Activated CD4-positive, alpha-beta T cell treated with anti-CD3 and anti-CD28 coated beads, Interleukin-10, Interleukin-2, amounts not matched to agents 100 ng/mL and 50 ng/mL, durations not matched to agents 16 hours and 8 hours (primary cell): ENCODE measurements at regions not wholly inside any gene's neighbourhood (a gene's known extent, or its start where the extent isn't known, plus 50 kb on each side); places are given as distances from the start of the nearest gene placed in this dataset.

Experiments used
- DNase-seq: peaks from one replicate; pipeline ENCODE4 v3.0.0-alpha.2; 2020

DNA sequence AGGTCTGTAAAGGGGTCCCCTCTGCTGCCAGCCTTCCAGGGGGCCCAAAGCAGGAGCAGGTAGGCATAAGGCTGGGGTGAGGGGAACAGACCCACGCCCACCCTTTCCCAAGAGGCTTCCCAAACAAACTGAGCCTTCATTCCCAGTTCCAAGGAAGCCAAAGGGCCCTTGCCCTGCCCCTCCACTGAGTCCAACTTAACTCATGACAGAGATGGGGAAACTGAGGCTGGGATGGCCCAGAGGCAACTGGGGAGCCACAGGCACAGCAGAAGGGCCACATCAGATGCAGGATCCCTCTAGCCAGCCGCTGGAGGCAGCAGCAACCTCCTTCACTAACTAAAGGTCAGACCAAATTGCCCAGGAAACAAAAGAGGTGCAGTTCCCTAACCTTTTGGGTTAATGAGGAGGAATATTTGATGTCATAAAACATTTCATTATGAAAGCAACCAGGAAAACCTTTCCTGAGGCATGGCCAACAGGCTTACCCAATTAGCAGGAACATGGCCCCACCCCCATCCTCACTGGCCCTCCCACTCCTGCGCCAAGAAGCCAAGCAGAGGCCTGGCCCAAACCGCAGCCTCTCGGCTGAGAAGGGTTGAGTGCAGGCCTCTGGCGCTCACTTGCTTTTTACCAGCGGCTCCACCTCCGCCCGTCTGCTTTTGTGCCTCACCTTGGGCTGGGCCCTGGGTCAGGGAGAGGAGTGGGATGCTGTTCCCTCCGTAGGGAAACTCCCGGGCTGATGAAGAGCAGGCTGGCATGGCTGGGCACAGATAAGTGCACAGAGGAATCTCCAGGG is 293.5 kb upstream of the RTL1 start:
- no peak for DNase-seq

DNA sequence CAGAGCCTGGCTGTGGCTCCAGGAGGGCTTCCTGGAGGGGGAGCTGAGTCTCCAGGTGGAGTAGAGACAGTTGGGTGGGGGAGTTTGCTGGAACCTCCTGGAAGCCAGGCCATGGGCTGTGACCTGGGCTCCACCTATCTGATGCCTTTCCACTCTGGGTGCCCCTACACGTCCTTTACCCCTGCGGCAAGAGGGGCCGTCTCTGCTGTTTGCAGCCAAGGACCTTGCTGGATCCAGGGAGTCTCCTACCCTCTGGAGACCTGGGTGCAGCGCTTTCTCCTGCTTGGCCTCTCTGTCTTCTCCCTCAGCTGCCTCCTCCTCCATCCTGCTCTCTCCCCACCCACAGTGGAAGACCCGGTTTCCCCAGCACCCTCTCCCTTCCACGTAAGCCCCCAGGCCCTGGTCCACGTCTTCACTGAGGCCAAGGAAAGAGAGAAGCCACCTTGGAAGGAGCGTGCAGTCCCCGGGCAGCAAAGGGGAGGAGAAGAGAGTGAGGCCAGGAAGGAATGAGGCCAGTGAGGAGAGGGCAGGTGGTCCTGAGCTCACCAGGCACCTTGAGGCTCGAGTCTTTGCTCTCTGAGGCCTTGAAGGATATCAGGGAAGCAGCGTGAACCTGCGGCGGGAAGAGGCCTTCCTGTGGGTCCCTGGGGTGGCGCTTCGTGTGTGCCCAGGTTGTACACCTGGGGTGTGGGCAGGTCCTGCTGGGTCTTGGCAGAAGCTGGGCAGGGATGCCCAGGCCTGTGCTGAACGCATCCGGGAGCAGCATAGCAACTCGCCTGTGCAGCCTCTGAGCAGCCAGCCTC is 294.3 kb upstream of the RTL1 start:
- no peak for DNase-seq

DNA sequence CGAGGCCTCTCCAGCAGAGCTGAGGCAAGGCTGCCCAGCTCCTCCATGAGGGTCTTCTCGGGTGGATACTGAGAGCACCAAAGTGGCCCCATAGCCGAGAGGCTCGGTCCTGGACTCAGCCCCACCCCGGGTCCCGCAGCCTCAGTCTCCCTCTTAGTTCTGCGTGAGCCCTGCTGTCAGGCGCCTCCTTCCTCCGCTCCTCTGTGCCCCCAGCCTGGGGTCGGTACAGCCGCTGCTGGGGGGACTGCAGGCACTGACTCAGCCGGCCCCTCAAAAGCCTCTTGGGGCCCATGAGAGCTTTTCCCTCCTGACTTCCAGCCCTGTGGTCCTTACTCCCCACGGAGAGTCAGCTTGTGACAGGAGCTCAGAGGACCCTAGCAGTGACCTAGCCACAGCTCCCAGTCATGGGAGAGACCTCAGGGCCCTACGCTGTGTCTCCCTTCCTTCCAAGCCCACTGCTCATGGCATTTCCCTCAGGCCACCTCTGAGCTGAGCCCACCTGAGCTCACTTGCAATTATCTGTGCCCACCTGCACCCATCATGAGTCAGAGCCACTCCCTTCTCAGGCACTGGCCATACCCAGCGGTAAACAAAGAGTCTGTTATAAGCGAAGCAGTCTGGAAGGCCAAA is 295.0 kb upstream of the RTL1 start:
- no peak for DNase-seq

DNA sequence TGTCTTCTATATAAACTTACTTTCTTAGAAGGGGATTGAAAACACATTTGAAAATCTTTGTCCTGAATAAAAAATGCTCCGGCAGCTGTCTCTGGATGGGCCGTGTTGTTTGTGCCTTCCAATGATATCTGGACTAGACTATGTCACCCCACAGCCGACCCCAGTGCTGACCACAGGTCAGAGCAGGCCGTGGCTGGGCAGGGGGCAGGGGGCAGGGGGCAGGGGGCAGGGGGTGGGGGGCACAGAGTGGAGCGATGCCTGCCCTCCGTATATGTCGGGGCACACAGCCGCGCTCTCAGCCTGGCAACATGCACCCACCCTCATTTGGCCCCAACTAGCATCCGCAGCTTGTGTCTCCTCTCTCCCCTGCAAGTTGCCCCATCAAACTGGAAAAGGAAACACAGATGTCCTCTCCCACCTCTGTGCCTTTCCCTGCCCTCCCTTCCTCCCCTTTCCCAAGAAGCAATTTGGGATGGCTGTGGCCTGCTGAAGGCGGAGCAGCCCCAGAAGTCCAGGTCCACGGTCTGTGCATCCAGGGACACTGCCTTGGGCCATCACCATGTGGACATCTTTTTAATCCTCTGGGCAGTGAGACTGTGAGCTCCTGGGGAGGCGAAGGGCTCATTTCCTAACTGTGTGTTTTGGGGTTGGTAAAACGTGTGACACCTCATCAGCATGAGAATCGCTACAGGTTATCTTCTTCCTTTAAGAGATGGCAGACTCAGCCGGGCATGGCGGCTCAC is 295.7 kb upstream of the RTL1 start:
- DNase-seq, result no peak

DNA sequence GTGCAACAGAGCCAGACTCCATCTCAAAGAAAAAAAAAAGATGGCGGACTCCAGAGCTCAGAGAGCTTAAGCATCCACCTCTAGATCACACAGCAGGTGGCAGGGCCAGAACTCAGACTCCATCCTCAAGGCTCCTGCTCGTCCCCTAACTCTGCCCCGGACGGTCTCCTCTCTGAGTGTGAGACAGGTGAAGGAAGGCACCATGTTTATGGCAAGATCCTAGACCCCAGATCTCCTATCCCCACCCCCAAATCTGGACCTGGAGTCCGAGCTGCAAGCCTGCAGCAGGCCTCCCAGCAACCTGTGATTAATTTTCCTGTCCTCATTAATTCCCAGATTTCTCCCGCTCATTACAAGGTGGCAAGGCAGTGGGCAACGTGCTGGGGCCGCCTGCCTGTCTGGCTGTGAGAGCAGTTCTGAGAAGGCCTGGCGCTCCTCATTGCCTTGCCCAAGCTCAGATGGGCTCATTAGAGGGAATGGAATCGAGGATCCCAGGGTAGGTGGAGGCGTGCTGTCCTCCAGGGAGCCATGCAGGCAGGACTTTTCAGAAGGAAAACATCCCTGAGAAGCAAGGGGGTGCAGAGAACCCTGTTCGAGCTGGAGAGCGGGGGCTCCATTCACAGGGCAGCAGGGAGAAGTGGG is 296.6 kb upstream of the RTL1 start:
- no peak for DNase-seq

DNA sequence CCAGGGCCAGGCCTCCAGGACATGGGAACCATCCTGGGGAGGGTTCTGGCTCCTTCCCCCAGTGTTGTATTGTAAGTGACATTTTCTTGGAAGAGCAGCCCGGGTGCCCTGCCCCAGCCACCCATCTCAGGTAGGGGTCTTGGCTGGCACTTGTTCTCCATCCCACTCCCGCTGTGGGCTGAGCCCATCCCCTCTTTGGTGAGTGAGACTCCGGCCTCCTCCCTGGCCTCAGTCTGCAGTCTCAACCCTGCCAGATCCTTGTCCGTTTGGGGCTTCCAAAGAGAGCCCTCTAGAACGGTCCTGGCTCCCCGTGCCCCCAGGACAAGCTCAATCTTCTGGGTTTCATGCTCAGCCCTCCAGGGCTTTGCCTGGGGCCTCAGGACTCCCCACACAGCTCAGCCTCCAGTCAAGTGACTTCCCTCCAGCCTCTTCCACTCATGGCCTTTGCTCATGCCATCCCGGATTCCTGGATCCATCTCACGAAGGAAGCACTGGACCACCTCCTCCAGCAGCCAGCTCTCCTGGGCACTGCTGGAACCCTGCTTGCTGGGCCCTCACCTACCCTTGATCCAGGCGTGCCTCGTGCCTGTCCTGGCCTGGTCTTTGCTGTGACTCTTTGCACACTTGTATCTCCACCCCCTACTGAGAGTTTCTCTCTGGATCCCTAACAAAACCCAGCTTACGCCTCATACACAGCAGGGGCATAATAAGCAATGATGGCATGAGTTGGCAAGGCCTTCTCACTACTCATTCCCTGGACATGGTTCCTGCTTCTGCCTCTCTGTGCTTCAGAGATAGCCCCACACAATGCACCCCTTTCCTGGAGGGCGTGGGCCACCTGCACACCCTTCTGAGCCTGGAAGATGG is 297.4 kb upstream of the RTL1 start:
- DNase-seq, result no peak

DNA sequence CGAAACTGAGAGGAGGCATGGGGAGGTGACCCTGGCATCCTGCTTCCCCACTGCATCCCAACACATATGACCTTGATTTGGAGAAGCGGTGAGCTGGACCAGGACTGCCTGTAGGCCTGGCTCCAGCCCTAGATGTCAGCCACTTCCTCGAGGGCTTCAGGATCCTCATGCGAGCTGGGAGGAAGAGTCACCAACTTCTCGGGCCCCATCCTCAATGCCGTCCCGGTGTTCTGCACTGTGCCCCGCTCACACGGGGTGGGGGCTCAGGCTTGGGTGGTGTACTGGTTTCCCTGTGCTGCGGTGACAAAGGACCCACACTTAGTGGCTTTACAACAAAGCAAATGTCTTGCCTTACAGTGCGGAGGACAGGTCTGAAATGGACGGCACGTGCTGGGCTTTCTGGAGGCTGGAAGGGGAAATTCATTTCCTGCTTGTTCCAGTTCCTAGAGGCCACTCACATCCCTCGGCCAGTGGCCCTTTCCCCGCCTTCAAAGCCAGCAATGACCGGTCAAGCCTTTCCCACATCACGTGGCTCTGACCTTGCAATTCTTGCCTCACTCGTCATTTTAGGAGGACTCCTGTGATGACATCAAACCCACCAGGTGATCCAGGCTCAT is 298.1 kb upstream of the RTL1 start:
- no peak for DNase-seq

DNA sequence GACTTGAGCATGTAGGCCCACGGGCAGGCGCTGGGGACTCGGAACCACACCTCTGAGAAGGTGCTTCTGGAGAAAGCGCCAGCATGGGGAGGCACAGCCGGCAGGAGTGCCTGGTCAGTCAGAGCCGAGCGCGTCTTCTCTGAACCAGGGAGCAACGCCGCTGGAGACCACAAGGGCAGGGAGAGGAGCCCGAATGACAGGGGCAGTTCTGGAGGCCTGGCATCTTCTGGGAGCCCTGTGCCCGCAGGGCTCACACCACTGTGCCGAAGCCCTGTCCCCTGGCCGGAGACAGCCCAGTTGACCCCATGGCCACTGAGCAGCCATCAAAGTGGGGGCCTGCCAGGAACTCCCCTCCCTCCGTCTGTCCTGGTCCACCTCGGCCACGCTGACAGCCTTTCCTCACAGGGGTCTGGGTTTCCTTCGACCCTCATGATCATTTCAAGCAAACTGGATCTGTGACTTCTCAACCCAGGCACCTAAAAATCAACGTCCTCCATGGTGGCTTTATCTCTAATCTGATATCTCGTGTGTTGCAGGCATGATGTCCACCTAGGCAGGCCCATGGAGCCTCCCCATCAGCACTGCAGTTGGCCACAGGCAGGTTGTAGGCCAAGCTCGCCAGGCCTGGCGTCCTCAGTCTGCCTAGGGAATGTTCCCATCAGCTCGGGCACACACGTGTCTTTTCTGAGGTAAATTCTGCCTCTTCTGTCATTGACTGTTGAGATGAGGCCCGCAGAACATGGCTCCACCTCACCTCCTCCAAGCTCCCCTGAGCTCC is 299.3 kb upstream of the RTL1 start:
- no peak for DNase-seq

DNA sequence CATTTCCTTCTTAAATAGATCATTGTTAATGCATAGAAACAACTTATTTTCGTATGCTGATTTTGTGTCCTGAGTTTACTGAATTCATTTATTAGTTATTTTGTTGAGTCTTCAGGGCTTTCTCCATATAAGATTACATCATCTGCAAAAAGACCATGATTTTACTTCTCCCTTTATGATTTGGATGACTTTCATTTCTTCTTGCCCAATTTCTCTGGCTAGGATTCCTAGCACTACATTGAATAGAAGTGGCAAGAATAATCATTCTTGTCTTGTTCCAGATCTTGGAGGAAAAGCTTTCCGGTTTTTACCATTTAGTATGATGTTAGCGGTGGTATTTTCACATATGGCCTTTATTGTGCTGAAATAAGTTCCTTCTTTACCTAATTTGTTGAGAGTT is 303.0 kb upstream of the RTL1 start:
- DNase-seq, result no peak

DNA sequence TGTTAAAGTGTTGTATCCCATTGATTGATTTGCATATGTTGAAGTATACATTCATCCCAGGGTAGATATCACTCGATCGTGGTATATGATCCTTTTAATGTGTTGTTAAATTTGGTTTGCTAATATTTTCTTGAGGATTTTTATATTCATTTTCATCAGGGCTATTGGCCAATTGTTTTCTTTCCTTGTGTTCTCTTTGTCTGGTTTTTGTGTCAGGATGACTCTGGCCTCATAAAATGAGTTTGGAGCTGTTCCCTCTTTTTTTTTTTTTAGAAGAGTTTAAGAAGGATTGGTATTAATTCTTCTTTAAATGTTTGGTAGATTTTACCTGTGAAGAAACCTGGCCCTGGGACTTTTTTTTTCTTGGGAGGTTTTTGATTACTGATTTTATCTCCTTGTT is 303.5 kb upstream of the RTL1 start:
- no peak for DNase-seq

DNA sequence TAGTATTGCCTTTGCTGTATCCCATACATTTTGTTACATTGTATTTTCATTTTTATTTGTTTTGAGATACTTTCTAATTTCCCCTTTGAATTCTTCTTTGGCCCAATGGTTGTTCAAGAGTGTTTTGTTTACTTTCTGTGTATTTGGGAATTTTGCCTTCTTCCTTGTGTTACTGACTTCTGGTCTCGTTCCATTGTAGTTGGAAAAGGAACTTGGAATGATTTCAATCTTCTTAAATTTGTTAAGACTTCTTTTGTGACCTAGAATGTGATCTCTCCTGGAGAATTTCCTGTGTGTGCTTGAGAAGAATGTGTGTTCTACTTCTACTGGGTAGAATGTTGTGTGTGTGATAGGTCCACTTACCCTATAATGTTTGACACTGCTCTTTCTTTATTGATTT is 304.4 kb upstream of the RTL1 start:
- no peak for DNase-seq

DNA sequence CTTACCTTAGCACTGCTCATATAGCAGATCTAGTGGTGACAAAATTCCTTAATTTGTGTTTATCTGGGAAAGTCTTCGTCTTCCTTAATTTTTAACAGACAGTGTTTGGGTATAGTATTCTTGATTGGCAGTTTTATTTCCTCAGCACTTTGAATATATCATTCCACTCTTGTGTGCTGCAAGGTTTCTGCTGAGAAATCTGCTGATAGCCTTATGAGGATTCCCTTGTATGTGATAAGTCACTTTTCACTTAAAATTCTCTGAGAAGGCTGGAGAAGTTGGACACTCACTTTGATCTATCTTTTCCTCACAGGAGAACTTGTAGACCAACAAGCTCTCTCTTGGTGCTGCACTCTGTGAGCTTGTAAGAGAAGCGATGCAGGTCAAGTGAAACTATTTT is 306.1 kb upstream of the RTL1 start:
- DNase-seq, result no peak

DNA sequence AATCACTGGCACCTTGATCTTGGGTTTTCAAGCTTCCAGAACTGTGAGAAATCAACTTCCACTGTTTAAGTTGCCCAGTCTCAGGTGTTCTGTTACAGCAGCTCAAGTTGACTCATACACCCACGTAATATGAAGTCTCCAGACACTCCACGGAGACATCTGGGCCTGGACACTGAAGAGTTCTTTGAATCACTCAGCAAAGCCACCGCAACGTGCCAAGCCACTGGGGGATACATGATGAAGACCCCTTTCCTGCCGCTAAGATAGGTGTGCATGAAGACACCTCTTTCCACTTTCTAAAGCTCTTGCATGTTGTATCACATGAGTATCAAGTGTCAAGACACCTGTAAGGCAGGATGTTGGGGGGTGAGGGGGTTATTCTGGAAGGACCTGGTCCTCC is 311.7 kb upstream of the RTL1 start:
- no peak for DNase-seq

DNA sequence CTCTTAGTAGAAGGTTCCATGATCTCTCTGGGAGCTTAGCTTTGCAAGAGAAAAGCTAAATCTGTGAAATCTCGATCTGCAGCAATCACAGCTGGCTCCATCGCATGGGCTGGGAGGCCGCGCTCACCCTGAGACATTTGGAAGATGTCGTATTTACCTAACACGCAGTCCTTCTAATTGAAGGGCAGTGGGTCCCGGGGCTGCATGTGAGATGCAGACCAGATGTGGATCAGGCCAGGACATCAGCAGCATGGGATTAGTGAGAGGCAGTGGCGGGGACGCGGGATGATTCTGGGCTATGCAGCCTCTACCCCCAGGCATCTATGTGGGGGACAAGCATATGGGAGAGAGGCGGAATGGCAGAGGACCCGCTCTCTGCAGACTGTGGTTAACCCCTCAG is 312.4 kb upstream of the RTL1 start:
- no peak for DNase-seq

DNA sequence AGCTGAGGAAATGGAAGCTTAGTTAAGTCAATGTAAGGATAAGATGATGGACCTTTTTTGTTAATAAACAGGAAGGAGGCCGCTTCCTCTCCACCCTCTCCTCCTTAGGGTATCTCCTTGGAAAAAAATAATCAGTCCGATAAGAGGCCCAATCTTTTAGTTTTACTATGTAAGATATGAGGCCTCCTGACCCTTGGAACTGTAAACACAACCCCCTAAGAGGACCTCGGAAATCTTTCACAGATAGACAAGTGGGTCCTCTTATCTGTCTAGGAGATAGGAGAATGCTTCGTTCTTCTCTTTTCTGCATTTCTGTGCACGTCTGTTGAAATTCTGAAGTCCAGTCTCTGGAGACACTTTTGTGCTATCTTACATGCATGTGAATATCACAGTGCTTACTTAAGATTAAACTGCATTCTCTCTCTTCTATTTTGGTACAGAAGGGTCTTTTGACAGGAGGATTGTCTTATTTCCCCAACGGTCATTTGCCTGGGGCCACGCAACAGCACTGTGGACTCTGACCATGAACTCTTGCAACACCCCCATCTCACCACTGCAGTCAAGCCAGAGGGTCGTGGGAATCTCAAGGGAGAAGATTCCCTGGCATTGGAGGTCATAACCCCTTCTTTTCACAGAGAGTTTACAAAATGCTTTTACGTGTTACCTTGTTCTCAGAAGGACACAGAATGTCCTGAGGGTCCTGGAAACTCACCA is 313.0 kb upstream of the RTL1 start:
- DNase-seq, result no peak

DNA sequence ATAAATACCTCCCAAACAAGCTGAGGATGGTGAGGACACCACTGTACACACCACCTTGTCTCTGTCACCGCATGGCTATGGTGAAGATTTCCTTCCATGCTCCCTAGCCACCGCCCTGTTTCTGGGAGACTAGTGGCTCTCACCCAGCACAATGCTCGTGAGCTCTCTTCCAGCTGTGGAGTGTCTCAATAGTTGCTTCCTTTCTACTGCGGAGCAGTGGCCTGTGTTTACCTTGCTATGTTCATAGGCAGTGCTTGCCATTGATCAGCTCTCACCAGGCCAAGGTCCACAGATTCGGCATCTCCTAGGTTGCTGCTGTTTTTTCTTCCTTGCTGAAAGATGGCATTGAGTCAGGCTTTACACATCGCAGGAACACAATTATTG is 313.6 kb upstream of the RTL1 start:
- DNase-seq, result no peak

DNA sequence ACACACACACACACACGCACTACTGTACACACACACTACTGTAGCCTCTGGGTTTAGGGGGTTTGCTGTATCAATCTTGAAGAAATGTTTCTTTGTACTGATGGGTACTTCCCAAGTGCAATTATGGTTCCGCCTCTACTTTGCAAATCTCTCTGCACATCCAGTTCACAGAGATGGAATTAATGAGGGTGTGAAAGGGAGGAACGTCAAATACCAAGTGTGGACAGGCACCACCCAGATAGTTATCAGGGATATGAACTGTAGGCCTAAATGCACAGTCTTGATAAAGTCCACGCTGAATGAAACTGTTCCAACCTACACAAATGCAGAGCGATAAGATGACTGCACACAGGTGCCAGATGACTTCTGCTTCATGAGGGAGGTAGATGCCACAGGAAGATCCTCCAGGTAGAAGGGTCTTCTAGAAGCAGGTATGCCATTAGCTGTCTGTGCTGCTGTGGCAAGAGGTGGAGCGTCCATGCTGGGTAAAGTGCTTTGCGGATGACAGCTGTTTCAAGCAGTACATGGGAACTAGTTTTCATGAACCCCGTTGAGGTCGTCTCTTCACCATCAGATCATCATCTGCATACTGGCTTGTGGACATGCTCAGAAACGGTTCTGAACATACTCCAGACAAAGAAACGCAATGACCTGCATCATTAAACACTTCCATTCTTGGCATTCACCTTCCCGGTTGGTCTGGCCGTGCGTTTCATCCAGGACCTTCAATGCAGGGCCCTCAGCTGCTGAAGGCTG is 314.3 kb upstream of the RTL1 start:
- no peak for DNase-seq

DNA sequence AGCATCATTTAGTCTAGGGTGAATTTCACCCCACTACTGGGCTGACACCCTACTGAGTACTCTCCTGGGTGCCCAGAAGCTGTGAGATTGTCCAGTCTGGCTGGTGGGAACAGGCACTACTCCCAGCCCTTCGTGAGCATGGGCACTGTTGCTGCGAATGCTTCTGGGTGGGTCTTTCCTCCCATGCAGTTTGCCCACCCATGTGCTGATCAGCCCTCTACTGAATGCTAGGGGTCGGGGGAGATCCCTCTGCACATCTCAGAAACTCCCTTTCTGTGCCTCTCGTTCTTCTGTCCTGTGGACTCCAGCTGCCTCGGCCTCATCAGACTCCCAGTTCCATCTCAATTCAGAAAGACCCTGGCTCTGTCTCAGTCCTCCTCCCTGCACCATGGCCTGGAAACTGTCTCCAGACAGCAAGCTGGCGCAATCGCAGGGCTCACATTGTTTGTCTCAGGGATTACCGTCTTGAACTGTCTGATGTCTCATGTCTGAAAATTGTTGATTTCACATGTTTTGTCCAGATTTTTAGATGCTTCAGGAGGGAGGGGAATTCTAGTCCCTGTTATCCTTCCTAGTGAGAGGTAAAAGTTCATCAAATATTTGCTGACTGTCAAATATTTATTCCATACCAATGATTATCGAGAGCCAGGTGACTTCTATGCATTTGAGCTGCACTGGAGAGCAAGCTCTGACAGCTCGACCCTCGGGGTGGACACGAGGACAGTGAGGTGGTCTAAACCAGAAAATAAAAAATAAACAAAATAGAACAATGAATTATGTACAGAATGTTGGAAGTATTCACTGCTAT is 316.6 kb upstream of the RTL1 start:
- no peak for DNase-seq
